T-helper 2 cell (primary cell): ENCODE measurements at regions not wholly inside any gene's neighbourhood (a gene's known extent, or its start where the extent isn't known, plus 50 kb on each side); places are given as distances from the start of the nearest gene placed in this dataset.

Experiments
- DNase-seq, 5 experiments: peaks; one replicate each; pipeline versions ENCODE4 v3.0.0 to v3.0.0-alpha.2; 2012 to 2022

DNA sequence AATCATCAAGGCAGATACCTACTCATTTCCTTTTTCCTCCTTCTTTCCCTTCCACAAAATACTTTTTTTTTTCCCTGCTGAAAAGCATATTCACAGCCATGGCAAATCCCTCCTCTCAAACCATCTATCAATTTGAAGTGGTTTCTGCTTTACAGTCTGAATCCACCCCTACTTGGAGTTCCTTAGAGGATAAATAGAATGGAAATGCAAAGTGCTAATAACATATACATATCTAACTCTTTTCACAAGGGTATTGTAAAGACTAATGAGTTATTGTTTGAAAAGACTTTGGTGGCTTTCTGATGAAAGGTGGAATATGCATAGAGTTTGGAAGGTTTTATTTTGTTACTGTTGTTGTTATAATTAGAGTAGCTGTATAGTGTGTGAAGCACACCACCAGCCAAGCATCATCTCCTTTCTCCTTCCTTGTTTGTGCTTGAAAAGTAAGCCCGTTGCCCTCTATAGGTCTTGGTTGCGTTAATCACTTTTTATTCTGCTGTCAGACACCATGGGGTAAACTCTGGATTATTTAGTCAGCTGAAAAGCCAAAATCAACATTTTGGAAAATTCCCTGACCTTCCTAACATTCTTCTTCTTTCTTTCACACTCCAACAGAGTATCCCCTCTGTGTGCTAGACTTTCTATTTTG, 2126.9 kb upstream of the CELF4 start:
- DNase-seq, result no peak

DNA sequence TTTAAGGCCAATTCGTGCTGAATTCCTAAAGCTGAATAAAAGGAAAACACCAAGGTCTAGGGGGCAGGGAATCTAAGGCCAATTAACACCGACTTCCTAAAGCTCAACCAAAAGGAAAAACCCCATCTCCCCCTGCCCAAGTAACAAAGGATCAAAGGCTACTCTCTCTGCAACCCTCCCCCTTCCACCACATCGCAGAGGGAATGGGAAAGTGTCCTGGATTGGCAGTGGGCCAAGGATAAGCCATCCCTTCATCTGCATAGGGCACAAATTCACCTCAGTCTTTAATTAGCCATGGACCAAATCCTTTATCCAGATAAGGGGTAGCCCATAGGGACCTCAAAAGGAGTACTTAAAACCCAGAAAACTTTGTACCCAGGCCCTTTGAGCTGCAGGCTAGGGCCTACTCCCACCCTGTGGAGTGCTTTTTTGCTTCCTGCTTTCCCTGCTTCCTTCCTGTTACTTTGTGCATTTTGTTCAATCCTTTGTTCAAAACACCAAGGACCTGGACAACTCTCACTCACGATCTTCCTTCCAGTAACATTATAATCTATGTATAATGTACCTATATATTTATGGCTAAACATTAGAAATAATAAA, 2119.8 kb upstream of the CELF4 start:
- no peak for DNase-seq

DNA sequence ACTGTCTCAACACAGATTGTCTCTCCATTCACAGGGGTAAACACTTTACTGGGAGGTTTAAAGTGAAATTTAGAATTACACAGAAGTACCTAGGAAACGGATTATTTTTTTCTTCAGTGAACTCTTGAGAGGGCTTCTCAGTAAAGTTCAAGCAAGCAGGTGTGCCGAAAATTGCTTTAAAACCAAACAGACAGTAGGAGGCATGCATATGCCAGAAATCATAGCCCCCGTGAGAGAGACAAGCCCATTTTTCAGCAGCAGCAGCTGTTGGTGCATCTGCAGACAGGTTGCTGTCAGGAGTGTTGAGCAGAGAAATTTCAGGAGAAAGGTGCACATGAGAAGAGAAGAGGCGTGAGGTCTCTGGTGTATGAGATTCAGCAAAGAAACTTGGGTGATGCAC, 2115.5 kb upstream of the CELF4 start:
- DNase-seq, result no peak

DNA sequence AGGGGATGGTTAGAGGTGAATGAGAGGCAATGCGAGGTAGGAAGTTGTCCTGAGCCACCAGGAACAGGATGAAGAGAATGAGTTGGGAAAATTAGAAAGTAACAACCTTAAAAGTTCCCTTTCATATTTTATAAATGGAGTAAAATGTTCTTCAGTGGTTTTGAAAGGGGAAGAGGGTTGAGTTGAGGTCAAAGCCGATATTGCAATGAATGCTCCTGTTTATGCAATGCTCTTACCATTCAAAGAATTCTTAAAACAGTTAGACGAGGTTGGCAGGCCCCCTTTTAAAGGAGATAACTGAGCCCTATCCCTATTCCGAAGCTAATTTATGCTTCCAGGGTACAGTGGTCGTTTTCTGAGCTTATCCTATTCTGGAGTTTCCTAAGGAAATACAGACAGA, 2110.3 kb upstream of the CELF4 start:
- no peak for DNase-seq

DNA sequence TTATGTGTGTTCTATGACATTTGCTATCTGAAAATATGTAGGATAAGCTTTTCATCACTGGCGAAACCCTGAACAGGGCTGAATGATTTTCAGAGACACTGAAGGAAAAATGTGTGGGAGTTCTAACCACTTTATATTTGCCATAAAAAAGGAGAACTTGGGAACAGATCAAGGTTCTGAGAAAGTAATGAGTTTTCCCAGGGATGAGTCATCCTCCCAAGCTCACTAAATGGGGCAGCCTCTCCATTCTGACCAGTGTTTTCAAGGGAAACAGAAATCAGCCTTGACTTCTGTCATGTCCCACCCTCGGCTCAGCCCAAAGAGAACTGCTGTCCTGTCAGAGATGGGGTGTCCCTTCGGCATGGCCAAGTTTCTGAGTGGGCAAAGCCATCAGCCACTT, 2109.8 kb upstream of the CELF4 start:
- no peak for DNase-seq

DNA sequence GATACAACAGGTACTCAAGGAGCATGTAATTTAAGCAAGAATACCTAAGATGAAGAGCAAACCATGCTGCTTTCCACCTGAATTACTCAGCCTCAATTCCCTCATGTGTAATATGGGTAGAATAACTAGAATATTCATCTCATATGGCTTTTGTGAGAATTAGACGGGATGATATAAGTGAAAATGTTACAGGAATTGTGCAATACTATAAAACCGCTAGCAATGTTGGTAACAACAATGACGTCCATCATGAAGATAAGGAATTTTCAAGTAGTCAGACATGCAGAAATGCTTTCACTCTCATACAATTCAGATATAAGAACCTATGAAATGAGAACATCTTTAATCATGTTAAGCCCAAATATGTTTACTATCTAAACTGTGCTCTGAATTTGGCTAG, 2106.6 kb upstream of the CELF4 start:
- no peak for DNase-seq

DNA sequence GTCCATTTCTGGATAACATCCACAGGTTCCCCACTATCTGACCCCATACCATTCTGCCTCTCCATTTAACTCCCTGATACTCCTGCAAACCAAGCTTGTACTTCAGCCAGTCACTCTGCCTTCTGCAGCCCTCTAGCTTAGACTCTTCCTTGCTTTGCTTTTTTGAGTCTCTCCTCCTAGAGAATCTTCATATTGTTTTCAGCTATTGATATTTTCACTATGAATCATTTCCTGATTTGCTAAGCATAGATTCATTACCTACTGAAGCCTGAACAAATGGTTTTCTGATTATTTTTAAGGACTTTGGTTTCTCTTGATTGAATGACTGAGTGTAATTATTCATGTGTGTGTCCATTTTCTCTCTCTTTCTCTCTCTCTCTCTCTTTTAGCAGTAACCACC, 2102.3 kb upstream of the CELF4 start:
- DNase-seq, result no peak

DNA sequence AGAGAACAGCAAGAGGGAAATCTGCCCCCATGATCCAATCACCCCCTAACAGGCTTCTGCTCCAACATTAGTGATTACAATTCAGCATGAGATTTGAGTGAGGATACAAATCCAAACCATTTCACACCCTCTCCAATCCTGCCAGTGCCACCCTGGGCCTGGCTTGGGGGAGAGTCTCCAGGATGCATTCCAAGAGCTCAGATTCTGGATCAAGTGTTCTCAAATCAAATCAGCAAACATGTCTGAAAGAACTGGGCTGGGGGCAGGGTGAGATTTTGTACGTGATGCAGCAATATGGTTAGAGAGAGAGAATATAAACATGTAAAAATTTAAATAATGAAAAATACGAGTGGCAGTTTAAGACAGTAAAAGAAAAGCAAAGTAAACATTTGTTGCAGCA, 2100.9 kb upstream of the CELF4 start:
- DNase-seq, result no peak

DNA sequence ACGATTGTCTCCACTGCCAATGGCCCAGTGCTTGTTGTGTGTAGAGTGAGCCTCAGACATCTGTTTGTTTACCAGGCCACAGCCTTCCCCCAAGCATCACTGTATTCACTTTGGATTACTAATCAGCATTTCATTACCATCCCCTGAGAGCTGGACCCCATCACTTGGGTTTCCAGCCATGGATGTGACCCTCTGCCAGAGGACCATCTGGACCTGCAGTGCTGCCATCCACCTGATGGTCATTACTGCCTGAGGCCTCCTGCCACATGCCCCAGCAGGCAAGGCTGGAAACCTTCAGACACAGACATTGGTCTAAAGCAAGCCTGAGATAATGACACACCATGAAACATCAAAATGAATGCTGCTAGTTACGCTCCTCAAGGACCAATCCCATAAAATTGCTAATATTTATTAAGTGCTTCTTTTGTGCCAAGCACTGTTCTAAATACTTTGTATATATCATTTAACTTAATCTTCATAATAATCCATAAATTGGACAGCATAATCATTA, 2096.3 kb upstream of the CELF4 start:
- no peak for DNase-seq

DNA sequence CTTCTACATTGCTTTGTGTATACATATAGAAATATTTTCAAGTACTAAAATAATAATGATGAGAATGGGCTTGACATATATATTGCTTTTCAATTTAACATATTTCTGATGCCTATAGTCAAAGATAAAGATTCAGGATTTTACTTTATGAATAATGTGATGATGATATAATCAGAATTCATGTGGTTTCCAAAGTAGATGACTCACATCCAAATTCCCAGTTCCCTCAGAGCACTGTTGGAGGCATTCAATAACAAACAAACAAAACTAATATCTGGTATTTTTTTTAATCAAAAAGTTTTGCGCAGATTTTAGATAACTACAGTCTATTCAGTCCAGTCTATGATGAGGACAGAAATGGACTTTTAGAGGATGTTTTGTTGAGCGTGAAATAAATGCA, 2094.5 kb upstream of the CELF4 start:
- DNase-seq, result no peak

DNA sequence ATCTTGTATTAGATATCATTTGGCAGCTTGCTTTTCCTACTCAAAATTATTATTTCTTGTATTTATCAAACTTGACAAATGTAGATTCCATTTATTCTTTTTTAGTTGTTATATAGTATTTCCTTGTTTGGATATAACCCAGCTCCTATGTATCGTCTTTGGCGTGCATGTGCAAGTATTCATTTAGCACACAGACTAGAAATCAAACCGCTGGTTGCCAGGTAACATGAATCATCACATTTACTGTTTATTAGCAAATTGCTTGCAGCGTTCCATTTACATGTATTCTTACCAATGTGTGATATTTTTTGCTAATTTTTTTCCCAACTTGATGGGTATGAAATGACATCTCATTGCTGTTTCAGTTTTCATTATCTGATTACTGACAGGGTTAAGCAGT, 2089.7 kb upstream of the CELF4 start:
- no peak for DNase-seq

DNA sequence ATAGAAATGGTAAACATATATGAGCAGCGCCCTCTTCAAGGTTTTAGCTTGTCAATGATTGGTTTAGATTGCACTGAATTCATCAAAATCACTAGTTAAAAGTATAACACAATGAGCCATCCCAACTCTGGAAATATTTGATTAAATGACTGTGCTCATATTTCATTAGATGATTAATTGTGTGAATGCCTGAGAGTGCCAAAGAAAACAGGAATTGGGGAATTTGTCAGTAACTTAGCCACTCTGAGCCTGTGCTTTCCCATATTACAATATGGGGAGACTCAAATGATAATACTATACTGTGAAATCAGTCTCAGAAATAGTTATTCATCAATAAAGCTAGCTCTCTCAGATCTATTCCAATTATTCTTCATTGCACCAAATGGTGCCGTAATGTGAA, 2087.6 kb upstream of the CELF4 start:
- DNase-seq, result no peak

DNA sequence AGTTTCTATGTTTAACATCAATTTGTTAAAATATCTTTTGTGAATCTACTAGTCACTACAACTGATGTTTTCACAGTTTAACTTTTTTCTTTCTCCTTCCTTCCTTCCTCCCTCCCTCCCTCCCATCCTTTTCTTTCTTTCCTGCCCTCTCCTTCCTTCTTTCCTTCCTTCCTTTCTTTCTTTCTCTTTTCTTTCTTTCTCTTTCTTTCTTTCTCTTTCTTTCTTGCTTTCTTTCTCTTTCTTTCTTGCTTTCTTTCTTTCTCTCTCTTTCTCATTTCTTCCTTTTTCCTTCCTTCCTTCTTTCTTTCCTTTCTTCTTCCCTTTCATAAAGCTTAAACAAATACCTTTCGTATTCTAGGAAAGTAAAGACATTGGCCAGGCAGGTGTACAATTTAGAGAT, 2083.0 kb upstream of the CELF4 start:
- no peak for DNase-seq

DNA sequence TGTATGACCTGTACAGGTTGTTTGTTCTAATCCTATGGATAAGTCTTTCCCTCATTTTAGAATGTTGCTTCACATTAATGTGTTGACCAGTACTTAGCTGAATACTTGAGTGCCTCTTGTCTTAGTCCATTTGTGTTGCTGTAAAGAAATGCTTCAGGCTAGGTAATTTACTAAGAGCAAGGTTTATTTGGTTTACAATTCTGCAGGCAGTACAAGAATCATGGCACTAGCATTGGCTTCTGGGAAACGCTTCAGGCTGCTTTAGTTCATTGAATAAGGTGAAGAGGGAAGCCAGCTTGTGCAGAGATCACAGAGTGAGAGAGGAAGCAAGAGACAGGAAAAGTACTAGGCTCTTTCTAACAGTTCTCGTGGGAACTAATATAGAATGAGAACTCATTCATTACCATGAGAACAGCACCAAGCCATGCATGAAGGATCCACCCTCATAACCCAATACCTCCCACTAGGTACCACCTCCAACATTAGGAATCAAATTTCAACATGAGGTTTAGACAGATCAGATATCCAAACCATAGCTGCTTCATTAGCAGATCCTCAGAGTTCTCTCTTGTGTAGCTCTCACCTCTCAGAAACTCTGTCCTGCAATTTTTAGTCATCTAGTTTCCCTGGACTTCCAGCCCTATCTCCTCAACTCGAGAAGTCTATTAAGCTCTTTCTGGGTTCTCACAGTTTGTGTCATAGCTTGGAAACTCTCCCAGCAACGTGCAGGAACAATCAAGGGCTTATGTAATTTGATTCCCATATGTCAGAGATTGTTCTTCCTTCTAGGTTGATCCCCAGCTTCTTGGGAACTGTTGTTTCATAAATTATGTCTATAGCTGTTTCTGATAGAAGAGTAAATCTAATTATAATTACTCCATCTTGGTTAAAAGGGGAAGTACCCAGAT, 2082.3 kb upstream of the CELF4 start:
- DNase-seq, result no peak

DNA sequence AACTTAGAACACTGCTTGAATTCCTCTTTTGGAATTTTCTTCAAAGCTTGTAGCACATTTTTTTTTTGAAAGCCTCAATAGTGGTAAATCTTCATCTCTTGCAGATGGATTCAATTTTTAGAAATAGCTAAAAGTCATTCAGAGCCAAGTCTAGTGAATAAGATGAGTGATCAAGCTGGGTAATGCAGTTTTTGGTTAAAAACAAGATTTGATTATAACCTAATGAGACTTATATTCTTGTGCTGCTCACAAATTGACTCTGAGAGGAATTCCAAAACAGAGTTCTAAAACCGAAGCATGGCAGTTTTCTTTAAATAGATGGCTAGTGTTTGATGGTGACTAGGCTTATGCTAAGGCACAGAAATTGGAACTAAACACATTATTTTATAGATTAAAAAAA, 2072.6 kb upstream of the CELF4 start:
- DNase-seq, result no peak

DNA sequence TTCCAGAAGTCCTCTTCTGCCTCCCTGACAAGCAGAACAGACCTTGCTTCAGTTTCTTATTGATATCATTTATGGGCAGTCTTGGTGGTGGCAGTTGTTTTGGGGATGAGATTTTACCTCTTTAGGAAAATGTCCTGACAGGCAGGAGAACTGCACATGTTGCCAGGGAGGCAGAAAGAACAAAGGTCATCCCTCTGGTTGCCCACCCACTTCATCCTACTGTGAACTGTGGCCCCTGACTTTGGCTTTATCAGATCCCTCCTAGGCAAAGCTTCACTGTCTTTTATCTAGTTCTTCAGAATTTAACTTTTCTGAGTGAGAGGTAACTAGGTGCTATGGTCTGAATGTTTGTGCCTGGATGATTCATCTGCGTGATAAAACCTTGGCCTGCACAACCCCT, 2071.3 kb upstream of the CELF4 start:
- no peak for DNase-seq

DNA sequence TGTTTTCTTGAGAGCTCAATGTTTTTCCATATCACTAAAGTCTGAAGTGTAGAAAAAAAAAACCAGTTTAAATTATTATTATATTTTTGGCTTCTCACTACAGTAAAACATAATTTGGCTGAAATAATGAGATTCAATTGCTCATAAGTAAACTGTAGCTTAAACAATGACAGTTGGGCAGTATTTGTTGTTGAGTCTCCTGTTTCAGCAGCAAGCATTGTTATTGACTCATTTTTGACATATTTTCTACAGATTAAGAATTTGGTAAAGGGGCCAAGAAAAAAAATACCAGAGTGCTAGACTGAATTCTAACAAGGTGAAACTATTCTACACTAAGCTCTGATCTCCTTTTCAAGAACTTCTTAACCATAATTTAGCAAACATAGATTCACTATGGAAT, 2070.4 kb upstream of the CELF4 start:
- no peak for DNase-seq

DNA sequence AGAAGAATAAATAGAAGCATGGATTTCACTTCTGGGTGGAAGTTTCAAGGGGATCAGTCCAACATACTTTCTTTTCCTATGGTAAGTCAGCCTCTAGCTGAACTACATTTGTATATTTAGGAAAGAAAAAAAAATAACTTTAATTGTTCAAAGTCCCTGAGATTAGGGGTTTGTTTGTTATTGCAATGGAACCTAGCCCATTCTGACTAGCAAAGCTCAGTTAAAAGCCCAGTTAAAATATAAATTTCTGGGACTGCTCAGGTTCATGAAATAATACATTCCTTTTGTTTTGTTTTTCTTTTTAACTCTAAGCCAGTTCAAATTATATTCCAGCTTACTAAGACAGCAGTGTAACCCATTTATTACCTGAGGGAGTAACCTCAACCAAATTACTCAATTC, 2069.6 kb upstream of the CELF4 start:
- DNase-seq, result no peak

DNA sequence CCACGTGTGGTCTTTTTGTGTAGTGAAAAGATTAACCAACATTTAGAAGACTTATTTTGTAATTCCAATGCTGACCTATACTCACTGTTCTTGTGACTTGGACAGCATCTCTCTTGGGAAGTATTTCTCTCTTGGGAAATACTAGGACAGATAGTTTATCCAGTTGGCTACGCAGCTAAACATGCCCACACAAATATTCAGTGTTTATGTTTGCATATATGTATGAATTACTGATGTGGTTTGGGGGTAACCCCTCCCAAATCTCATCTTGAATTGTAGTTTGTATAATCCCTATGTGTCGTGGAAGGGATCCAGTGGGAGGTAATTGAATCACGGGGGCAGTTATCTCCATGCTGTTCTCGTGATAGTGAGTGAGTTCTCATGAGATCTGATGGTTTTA, 2062.3 kb upstream of the CELF4 start:
- no peak for DNase-seq

DNA sequence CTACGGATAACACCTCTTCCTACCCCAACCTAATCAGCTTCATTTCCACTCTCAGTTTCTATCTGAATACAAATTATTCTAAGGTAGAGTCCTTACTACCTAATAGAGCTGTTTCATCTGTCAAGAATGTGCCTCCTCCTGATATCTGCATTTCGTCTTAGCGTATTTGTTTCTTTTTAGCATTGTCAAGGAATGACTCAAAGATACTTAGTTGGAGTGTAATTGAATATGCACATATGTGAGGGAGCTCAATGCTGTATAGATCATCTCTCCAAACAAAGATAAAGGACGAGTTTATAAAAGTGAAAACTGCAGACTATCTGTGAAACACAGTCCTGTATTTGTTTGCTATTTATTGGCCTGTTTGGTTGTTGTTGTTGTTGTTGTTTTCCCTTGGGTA, 2059.4 kb upstream of the CELF4 start:
- no peak for DNase-seq

DNA sequence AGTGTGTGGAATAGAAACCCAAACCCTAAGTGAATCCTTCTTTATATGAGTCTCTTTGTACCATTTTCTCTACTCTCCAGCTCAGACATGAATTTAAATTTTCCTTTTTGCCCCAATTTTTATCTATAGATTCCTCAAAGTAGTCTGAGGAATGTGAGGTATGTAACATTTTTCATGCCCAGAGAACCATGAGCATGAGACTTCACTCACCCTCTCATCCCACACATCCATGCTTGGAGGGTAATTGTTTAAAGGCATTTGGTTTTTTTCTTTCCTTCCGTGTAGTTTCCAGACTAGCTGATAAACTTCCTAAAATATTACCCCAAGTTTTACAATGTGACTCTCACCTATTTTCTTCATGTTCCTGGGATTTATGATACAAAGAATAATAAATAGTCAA, 2056.8 kb upstream of the CELF4 start:
- DNase-seq, result no peak

DNA sequence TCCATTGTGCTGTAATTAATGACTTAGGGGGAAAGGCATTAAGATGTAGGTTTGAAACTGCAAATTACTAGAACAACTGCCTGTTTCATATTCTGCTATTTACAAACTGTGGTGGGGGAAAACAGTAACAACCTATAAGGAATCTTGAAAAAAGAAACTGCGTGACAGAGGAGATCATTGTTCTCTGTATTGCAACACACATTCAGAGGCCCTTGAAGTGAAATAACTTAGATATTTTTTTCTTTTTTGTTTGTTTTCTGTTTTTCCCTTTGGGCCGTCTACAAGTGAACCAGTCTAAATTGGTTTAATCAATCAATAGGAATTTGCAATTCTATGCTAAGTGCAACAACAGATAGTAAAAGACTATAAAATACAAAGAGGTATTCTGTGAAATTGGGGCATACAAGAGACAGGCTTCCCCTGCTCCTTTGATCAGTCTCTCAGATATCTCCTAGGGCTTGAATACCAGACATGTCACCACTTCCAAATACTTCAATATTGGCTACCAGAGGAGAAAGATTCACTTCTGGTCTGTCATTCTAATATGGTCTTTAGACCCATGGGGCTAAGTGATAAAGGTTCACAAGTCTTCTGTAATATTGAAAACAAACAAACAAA, 2055.1 kb upstream of the CELF4 start:
- no peak for DNase-seq

DNA sequence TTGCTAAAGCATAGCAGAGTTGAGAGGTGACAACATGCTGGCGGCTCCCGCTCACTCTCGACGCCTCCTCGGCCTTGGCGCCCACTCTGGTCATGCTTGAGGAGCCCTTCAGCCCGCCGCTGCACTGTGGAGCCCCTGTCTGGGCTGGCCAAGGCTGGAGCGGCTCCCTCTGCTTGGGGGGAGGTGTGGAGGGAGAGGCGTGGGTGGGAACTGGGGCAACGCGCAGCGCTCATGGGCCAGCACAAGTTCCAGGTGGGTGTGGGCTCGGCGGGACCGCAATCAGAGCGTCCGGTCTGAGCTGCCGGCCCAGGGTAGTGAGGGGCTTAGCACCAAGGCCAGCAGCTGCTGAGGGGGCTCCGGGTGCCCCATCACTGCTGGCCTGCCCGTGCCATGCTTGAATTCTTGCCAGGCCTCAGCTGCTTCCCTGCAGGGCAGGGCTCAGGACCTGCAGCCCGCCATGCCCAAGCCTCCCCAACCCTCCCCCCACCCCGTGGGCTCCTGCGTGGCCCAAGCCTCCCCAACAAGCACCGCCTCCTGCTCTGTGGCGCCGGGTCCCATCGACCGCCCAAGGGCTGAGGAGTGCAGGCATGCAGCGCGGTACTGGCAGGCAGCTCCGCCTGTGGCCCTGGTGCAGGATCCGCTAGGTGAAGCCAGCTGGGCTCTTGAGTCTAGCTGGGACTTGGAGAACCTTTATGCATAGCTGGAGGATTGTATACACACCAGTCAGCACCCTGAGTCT, 2052.8 kb upstream of the CELF4 start:
- DNase-seq, result no peak
